ENCODE measurements at regions not wholly inside any gene's neighbourhood (a gene's known extent, or its start where the extent isn't known, plus 50 kb on each side); places are given as distances from the start of the nearest gene placed in this dataset.
"Not testable (repeated sequence)": the region's sequence is repeated elsewhere in the genome, so short reads cannot be mapped to it uniquely, and the experiment has no call there.

GRCh38 chr16:15307184-15307583 is 70.9 kb downstream of the NPIPA5 start:
- DNase-seq (ENCODE audit: low read depth), result not testable (repeated sequence)

GRCh38 chr16:15305889-15306288 is 72.2 kb downstream of the NPIPA5 start:
- peak; percentile 4 for DNase-seq (ENCODE audit: low read depth)
- not testable (repeated sequence) for H3K4me3 ChIP-seq (ENCODE audit: low read depth, low read length)

More at GRCh38 chr16:15307184-15307583, 70.9 kb downstream of the NPIPA5 start:
- not testable (repeated sequence) for H3K4me3 ChIP-seq (ENCODE audit: low read depth, low read length)

GRCh38 chr16:15303667-15304324 is 74.3 kb downstream of the NPIPA5 start:
- DNase-seq (ENCODE audit: low read depth); H3K4me3 ChIP-seq (ENCODE audit: low read depth, low read length): not testable (repeated sequence)

GRCh38 chr16:15297104-15297503 is 81.0 kb downstream of the NPIPA5 start:
- H3K4me3 ChIP-seq (ENCODE audit: low read depth, low read length); DNase-seq (ENCODE audit: low read depth): not testable (repeated sequence)

- not testable (repeated sequence) for H3K4me3 ChIP-seq (ENCODE audit: low read depth, low read length); DNase-seq (ENCODE audit: low read depth)
Measured at GRCh38 chr16:15274796-15275195, 103.3 kb downstream of the NPIPA5 start.

- DNase-seq (ENCODE audit: low read depth); H3K4me3 ChIP-seq (ENCODE audit: low read depth, low read length): not testable (repeated sequence)
Measured at GRCh38 chr16:15273964-15274363, 104.1 kb downstream of the NPIPA5 start.

- not testable (repeated sequence) for DNase-seq (ENCODE audit: low read depth); H3K4me3 ChIP-seq (ENCODE audit: low read depth, low read length)
Measured at GRCh38 chr16:15266941-15267340, 111.2 kb downstream of the NPIPA5 start.

GRCh38 chr16:15262212-15262611 is 115.9 kb downstream of the NPIPA5 start:
- not testable (repeated sequence) for H3K4me3 ChIP-seq (ENCODE audit: low read depth, low read length); DNase-seq (ENCODE audit: low read depth)

GRCh38 chr16:15247971-15248370 is 130.1 kb downstream of the NPIPA5 start:
- H3K4me3 ChIP-seq (ENCODE audit: low read depth, low read length); DNase-seq (ENCODE audit: low read depth): not testable (repeated sequence)

- H3K4me3 ChIP-seq (ENCODE audit: low read depth, low read length); DNase-seq (ENCODE audit: low read depth): not testable (repeated sequence)
Measured at GRCh38 chr16:15236674-15237323, 141.3 kb downstream of the NPIPA5 start.

GRCh38 chr16:15235140-15235539 is 141.1 kb upstream of the RRN3 start:
- not testable (repeated sequence) for H3K4me3 ChIP-seq (ENCODE audit: low read depth, low read length)
- peak; percentile 1 for DNase-seq (ENCODE audit: low read depth)

- not testable (repeated sequence) for DNase-seq (ENCODE audit: low read depth); H3K4me3 ChIP-seq (ENCODE audit: low read depth, low read length)
Measured at GRCh38 chr16:15234702-15235101, 140.6 kb upstream of the RRN3 start.

GRCh38 chr16:15230432-15230831 is 136.4 kb upstream of the RRN3 start:
- not testable (repeated sequence) for DNase-seq (ENCODE audit: low read depth); H3K4me3 ChIP-seq (ENCODE audit: low read depth, low read length)

- H3K4me3 ChIP-seq (ENCODE audit: low read depth, low read length); DNase-seq (ENCODE audit: low read depth): not testable (repeated sequence)
Measured at GRCh38 chr16:15229661-15230060, 135.6 kb upstream of the RRN3 start.

- DNase-seq (ENCODE audit: low read depth); H3K4me3 ChIP-seq (ENCODE audit: low read depth, low read length): not testable (repeated sequence)
Measured at GRCh38 chr16:15224651-15225050, 130.6 kb upstream of the RRN3 start.

- H3K4me3 ChIP-seq (ENCODE audit: low read depth, low read length); DNase-seq (ENCODE audit: low read depth): not testable (repeated sequence)
Measured at GRCh38 chr16:15223398-15223797, 129.3 kb upstream of the RRN3 start.
